IPS DF 6.9 (cell line): ENCODE measurements at regions not wholly inside any gene's neighbourhood (a gene's known extent, or its start where the extent isn't known, plus 50 kb on each side); places are given as distances from the start of the nearest gene placed in this dataset.
"Not testable (repeated sequence)": the region's sequence is repeated elsewhere in the genome, so short reads cannot be mapped to it uniquely, and the experiment has no call there.

Experiments used
- DNase-seq: peaks from one replicate; pipeline ENCODE4 v3.0.0-alpha.2; 2013; ENCODE audit warnings: low read depth, low spot score
- H3K27ac ChIP-seq: one replicate; pipeline ENCODE4 v1.5.1; 2013; ENCODE audit warnings: low read length, control low read depth
- H3K27me3 ChIP-seq: 2 replicates; pipeline ENCODE4 v1.6.1; 2013; ENCODE audit warnings: mild to moderate bottlenecking, low read length; ENCODE audit not compliant: control insufficient read depth, insufficient read depth
- H3K36me3 ChIP-seq: 2 replicates; pipeline ENCODE4 v1.6.1; 2013; ENCODE audit warnings: low read length; ENCODE audit not compliant: control insufficient read depth, insufficient read depth
- H3K4me1 ChIP-seq: 2 replicates; pipeline ENCODE4 v1.6.1; 2013; ENCODE audit warnings: low read length; ENCODE audit not compliant: control insufficient read depth, insufficient read depth
- H3K4me3 ChIP-seq: 2 replicates; pipeline ENCODE4 v1.5.1; 2013; ENCODE audit warnings: mild to moderate bottlenecking, low read length
- H3K9me3 ChIP-seq: 2 replicates; pipeline ENCODE4 v1.6.1; 2013; ENCODE audit warnings: low read length, inconsistent platforms; ENCODE audit not compliant: control insufficient read depth, insufficient read depth
- WGBS: extraction: QIAGEN DNeasy Blood & Tissue Kit; methylation state at CpG from one replicate; pipeline ENCODE4 v1.1.7; 2013; ENCODE audit warnings: mixed read lengths, missing lambda C conversion rate; ENCODE audit not compliant: insufficient read length, insufficient coverage; 5-methylcytosine and 5-hydroxymethylcytosine counted together

DNA sequence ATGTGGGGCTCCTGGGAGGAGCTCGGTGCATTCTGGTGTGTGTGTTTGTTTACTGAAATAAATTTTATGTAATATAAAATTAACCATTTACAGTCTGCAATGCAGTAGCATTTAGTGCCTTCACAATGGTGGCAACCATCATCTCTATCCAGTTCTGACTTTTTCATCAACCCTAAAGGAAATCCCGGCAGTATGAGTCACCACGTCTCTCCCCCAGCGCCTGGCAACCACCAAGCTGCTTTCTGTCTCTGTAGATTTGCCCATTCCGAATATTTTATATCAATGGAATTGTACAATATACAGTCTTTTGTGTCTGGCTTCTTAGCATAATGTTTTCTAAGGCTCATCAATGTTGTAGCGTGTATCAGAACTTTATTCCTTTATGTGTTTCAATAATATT lies 300.5 kb downstream of the MIAT start:
- no peaks in the 10 kb centered on the region for H3K27me3 ChIP-seq
- no CpG with 5 or more reads among the region's 6 CpGs for WGBS
- DNase-seq, result no peak
- no peaks in the 10 kb centered on the region for H3K9me3 ChIP-seq
- no peak overlapping the region for H3K4me3 ChIP-seq
- H3K27ac ChIP-seq, result no peak overlapping the region
- H3K36me3 ChIP-seq, result no peaks in the 10 kb centered on the region
- peaks cover 4% of the 10 kb centered on the region; the same call in 1 of the 2 replicates for H3K4me1 ChIP-seq

DNA sequence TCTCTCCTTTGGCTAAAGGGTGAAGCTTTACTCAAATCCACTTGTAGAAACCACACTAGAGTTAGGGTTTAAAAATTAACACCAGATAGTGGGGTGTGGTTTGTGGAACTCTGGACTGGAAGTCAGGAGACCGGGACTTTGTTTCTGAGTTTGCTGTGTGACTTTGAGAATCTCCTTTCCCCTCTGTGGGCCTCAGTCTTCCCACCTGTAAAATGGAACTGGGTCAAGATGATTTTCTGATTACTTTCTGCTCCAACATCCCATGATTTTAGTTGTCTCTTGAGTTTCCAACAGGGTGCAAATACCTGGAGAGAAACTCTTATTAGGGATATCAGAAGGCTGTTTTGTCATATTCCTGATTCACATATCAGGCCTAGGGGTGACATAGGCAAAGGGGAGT lies 301.0 kb downstream of the MIAT start:
- no peaks in the 10 kb centered on the region for H3K9me3 ChIP-seq
- DNase-seq, result no peak
- WGBS, result no CpG with 5 or more reads among the region's 1 CpG
- H3K27me3 ChIP-seq, result no peaks in the 10 kb centered on the region
- H3K36me3 ChIP-seq, result no peaks in the 10 kb centered on the region
- H3K27ac ChIP-seq, result no peak overlapping the region
- H3K4me1 ChIP-seq, result peaks cover 4% of the 10 kb centered on the region; the same call in 1 of the 2 replicates
- H3K4me3 ChIP-seq, result no peak overlapping the region

DNA sequence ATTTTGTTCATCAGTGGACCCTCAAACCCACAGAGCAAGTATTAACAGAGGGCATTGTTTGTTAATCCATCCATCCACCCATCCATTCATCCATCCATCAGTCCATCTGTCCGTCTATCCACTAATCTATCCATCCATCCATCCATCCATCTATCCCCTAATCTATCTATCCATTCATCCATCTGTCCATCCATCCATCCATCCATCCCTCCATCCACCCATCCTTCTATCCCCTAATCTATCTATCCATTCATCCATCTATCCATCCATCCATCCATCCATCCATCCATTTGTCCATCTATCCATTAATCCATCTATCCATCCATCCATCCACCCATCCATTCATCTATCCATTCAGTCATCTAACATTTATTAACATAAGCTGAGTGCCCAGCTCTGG lies 307.3 kb downstream of the MIAT start:
- Histone ChIP-seq H3K4me3 (no peak overlapping the region), H3K4me1 (no peaks in the 10 kb centered on the region), H3K9me3 (no peaks in the 10 kb centered on the region), H3K36me3 (no peaks in the 10 kb centered on the region), H3K27ac (no peak overlapping the region), H3K27me3 (no peaks in the 10 kb centered on the region)
- no CpG with 5 or more reads among the region's 1 CpG for WGBS
- no peak for DNase-seq

DNA sequence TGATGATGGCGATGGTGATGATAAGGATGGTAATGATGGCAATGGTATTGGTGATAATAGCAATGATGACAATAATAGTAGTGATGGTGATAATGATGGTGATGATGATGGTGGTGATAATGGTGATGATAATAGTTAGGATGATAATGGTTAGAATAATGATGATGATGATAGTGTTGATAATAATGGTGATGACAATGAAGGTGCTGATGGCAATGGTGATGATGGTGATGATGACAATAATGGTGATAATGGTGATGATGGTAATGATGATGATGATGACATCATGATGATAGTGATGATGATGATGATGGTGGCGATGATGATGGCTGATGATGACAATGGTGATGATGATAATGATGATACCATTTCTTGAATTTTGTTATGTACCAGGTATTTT lies 309.9 kb downstream of the MIAT start:
- DNase-seq, result no peak
- 100% methylated on average over 1 of the region's 2 CpGs for WGBS

DNA sequence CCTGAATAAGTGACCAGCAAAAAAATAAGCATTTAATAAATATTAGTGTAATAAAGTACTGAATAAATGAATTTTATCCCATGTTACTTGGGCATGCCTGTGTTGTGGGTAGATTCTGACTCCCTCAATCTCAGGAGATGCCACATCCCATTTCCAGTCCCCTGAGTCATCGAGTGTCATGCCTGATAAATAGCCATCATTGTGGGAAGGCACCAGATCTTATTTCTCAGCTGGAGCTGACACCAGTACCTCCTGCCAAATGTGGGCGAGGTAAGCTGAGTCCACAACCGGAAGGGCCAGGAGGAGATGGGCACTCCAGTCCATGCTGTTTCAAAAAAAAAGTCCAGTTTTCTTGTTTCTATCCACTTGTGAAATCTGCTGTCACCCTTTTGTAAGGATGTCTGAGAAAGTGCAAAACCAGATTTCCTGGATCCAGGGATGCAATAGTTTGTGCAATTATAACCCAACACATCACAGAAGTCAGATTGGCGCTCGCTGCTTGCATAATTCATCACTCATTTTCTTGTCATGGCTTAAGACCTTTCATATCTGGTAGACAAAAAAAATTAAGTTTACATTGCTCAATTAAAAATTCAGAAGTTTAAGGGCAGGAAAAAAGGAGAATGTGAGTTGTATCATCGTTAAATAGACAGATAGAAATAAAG lies 311.6 kb downstream of the MIAT start:
- H3K27me3 ChIP-seq, result no peaks in the 10 kb centered on the region
- H3K27ac ChIP-seq, result no peak overlapping the region
- H3K4me3 ChIP-seq, result no peak overlapping the region; the same call in 1 of the 2 replicates
- no peaks in the 10 kb centered on the region for H3K4me1 ChIP-seq
- no CpG with 5 or more reads among the region's 6 CpGs for WGBS
- no peaks in the 10 kb centered on the region for H3K9me3 ChIP-seq
- DNase-seq, result no peak
- no peaks in the 10 kb centered on the region for H3K36me3 ChIP-seq

More for the DNA sequence above, 309.9 kb downstream of the MIAT start:
- Histone ChIP-seq H3K4me3 (no peak overlapping the region), H3K27me3 (no peaks in the 10 kb centered on the region), H3K27ac (no peak overlapping the region), H3K4me1 (no peaks in the 10 kb centered on the region), H3K9me3 (no peaks in the 10 kb centered on the region), H3K36me3 (no peaks in the 10 kb centered on the region)

DNA sequence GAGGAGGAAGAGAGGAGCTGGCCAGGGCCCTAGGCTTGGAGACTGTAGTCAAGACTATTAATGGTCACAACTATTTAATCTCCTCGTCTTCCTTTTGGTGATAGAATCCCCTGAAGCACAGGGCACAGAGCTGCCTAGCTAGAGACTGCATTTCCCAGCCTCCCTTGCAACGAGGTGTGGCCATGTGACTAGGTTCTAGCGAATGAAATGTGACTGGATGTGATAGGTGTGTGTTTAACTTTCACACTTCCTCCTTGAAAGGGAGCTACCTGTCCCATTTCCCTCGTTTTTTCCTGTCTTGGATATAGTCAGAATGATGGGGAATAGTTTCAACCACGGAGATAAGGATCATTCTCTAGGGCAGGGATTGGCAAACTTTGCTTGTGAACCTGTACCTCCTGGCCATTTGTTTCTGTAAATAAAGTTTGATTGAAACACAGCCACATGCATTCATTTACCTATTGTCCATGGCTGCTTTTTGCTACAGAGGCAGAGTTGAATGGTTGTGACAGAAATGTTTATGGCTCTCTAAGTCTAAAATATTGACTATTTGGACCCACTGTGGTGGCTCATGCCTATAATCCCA lies 313.5 kb downstream of the MIAT start:
- Histone ChIP-seq H3K4me3 (no peak overlapping the region), H3K36me3 (no peaks in the 10 kb centered on the region), H3K4me1 (no peaks in the 10 kb centered on the region), H3K9me3 (no peaks in the 10 kb centered on the region), H3K27ac (no peak overlapping the region), H3K27me3 (no peaks in the 10 kb centered on the region)
- DNase-seq, result no peak
- no CpG with 5 or more reads among the region's 5 CpGs for WGBS

DNA sequence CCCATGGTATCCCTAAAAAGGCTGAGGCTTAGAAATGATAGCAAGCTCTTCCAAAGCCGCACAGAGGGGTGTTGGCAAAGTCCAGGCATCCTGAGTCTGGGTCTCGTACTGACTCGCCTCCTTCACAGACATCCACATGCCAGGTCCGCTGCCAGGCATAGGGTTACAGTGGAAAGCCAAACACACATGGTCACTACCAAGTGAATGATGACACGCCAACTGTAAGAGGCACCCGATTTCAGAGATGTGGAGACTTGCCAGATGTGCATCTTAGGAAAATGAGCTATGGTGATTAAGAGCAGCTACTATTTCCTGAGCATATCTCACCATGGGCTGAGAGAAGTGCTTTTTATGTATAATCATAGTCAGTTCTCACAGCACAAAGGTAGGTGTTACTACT lies 314.9 kb downstream of the MIAT start:
- no peak overlapping the region for H3K27ac ChIP-seq
- H3K4me1 ChIP-seq, result no peaks in the 10 kb centered on the region
- WGBS, result no CpG with 5 or more reads among the region's 6 CpGs
- no peaks in the 10 kb centered on the region for H3K36me3 ChIP-seq
- H3K4me3 ChIP-seq, result no peak overlapping the region
- H3K9me3 ChIP-seq, result no peaks in the 10 kb centered on the region
- no peaks in the 10 kb centered on the region for H3K27me3 ChIP-seq
- DNase-seq, result no peak

DNA sequence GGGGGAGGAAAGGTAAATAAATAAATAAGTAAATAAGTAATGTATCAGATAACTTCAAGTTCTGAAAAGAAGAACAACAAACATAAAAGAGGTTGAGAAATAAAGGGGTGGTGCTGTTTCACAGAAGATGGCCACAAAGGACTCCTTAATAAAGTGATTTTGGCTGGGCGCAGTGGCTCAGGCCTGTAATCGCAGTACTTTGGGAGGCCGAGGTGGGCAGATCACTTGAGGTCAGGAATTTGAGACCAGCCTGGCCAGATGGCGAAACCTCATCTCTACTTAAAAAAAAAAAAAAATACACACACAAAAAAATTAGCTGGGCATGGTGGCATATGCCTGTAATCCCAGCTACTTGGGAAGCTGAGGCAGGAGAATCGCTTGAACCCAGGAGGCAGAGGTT lies 315.5 kb downstream of the MIAT start:
- H3K27me3 ChIP-seq, H3K4me1 ChIP-seq, H3K27ac ChIP-seq, H3K9me3 ChIP-seq, DNase-seq, H3K4me3 ChIP-seq, H3K36me3 ChIP-seq: not testable (repeated sequence)
- no CpG with 5 or more reads among the region's 5 CpGs for WGBS

DNA sequence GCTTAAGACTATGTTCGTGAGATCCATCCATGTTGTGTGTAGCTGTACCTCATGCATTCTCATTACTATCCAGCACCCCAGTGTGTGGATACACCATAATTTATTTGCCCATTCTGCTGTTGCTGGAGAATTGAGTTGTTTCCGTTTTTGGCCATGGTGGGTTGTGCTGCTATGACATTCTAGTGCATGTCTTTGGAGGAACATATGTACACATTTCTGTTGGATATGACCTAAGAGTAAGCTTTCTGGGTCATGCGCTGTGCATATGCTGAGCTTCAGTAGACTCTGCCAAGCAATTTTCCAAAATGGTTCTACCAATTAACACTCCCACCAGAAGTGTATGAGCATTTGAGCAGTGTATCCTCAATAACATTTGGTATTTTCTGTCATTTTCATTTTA lies 316.6 kb downstream of the MIAT start:
- no CpG with 5 or more reads among the region's 3 CpGs for WGBS
- no peaks in the 10 kb centered on the region for H3K9me3 ChIP-seq
- H3K27ac ChIP-seq, result no peak overlapping the region
- no peak for DNase-seq
- H3K27me3 ChIP-seq, result no peaks in the 10 kb centered on the region
- H3K4me1 ChIP-seq, result no peaks in the 10 kb centered on the region
- no peaks in the 10 kb centered on the region for H3K36me3 ChIP-seq
- H3K4me3 ChIP-seq, result no peak overlapping the region

DNA sequence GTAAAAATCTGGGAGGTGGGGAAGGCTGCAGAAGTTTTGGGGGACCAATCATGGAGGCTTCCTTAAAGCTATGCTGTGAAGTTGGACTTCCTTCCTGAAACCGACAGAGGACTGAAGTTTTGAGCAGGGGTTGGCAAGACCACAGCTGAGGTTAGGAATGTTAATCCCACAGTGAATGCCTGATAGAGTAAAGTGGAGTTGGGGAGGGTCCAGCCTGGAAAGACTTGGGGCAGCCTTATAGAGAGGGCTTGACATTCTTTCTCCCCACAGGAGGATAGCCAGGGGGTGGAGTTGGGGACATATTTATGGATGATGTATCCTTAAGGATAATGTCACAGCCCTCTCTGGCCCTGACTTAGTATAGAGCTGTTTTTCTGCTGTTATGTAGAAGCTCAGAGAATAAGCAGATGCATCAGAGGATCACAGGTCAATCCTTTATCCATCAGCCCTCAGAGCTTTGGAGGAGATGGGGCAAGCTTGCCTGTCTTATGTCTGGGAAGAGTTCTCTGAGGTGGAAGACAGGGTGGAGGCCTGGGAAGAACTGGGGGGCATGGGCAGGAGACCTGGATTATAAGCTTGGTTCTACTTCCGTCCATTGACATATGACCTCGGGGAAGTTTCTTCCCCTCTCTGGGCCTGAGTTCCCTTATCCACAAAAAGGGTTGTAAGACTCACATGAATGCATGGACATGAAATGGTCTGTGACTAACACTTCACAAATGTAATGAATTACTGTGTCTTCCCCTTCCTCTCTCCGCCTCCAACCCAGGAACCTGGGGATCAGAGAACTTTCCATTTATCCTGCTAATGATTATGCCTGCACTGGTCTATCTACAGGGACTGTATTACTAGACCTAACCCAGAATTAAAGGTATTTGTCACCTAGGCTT lies 317.8 kb downstream of the MIAT start:
- no peaks in the 10 kb centered on the region for H3K9me3 ChIP-seq
- no peak overlapping the region for H3K4me3 ChIP-seq
- no peaks in the 10 kb centered on the region for H3K36me3 ChIP-seq
- no peaks in the 10 kb centered on the region for H3K4me1 ChIP-seq
- H3K27me3 ChIP-seq, result no peaks in the 10 kb centered on the region
- H3K27ac ChIP-seq, result no peak overlapping the region
- DNase-seq, result no peak
- WGBS, result no CpG with 5 or more reads among the region's 4 CpGs
